MG63 (cell line): ENCODE measurements at regions not wholly inside any gene's neighbourhood (a gene's known extent, or its start where the extent isn't known, plus 50 kb on each side); places are given as distances from the start of the nearest gene placed in this dataset.

ENCODE experiments used
- DNase-seq: peaks from one replicate; pipeline ENCODE4 v3.0.0-alpha.2; 2020
- H3K27me3 ChIP-seq: fragments of 250-450 bp; sonication (Bioruptor Pico); 2 replicates; pipeline ENCODE4 v1.5.1; 2020; ENCODE audit warnings: mild to moderate bottlenecking, moderate library complexity
- H3K36me3 ChIP-seq: fragments of 250-450 bp; sonication (Bioruptor Pico); 2 replicates; pipeline ENCODE4 v1.5.1; 2020; ENCODE audit warnings: mild to moderate bottlenecking, moderate library complexity
- H3K4me3 ChIP-seq: fragments of 250-450 bp; sonication (Bioruptor Pico); 2 replicates; pipeline ENCODE4 v1.5.1; 2020; ENCODE audit warnings: mild to moderate bottlenecking, moderate library complexity
- H3K9me3 ChIP-seq: fragments of 250-450 bp; sonication (Bioruptor Pico); 2 replicates; pipeline ENCODE4 v1.5.1; 2020; ENCODE audit warnings: mild to moderate bottlenecking, moderate library complexity

- no peaks in the 10 kb centered on the region for H3K36me3 ChIP-seq
- H3K9me3 ChIP-seq = no peaks in the 10 kb centered on the region
- no peak for DNase-seq
- H3K27me3 ChIP-seq = no peaks in the 10 kb centered on the region
- H3K4me3 ChIP-seq = no peak overlapping the region
These were observed 246.2 kb downstream of the LRFN2 start for GRCh38 chr6:40340957-40341356.

GRCh38 chr6:40340196-40340595 lies 247.0 kb downstream of the LRFN2 start:
- Histone ChIP-seq H3K4me3 (no peak overlapping the region), H3K36me3 (no peaks in the 10 kb centered on the region), H3K9me3 (no peaks in the 10 kb centered on the region), H3K27me3 (no peaks in the 10 kb centered on the region)
- DNase-seq = no peak

- H3K4me3 ChIP-seq = no peak overlapping the region
- no peaks in the 10 kb centered on the region for H3K9me3 ChIP-seq
- H3K36me3 ChIP-seq = no peaks in the 10 kb centered on the region
- no peak for DNase-seq
- H3K27me3 ChIP-seq = no peaks in the 10 kb centered on the region
These were observed 248.9 kb downstream of the LRFN2 start for GRCh38 chr6:40338306-40338705.

GRCh38 chr6:40336940-40337760 lies 250.0 kb downstream of the LRFN2 start:
- no peaks in the 10 kb centered on the region for H3K36me3 ChIP-seq
- DNase-seq = peak; percentile 12
- H3K4me3 ChIP-seq = no peak overlapping the region
- no peaks in the 10 kb centered on the region for H3K9me3 ChIP-seq
- no peaks in the 10 kb centered on the region for H3K27me3 ChIP-seq

GRCh38 chr6:40336296-40336695 lies 250.9 kb downstream of the LRFN2 start:
- DNase-seq = no peak
- H3K4me3 ChIP-seq = no peak overlapping the region
- no peaks in the 10 kb centered on the region for H3K27me3 ChIP-seq

GRCh38 chr6:40334496-40335270 lies 252.5 kb downstream of the LRFN2 start:
- Histone ChIP-seq H3K36me3 (no peaks in the 10 kb centered on the region), H3K9me3 (no peaks in the 10 kb centered on the region), H3K4me3 (no peak overlapping the region), H3K27me3 (no peaks in the 10 kb centered on the region)
- no peak for DNase-seq

More at GRCh38 chr6:40336296-40336695, 250.9 kb downstream of the LRFN2 start:
- H3K9me3 ChIP-seq = no peaks in the 10 kb centered on the region
- H3K36me3 ChIP-seq = no peaks in the 10 kb centered on the region

GRCh38 chr6:40331545-40331944 lies 255.6 kb downstream of the LRFN2 start:
- no peak for DNase-seq
- H3K4me3 ChIP-seq = no peak overlapping the region
- no peaks in the 10 kb centered on the region for H3K9me3 ChIP-seq
- H3K27me3 ChIP-seq = no peaks in the 10 kb centered on the region
- H3K36me3 ChIP-seq = no peaks in the 10 kb centered on the region

- no peak overlapping the region for H3K4me3 ChIP-seq
- no peaks in the 10 kb centered on the region for H3K9me3 ChIP-seq
- H3K27me3 ChIP-seq = no peaks in the 10 kb centered on the region
- no peak for DNase-seq
- no peaks in the 10 kb centered on the region for H3K36me3 ChIP-seq
These were observed 256.9 kb downstream of the LRFN2 start for GRCh38 chr6:40330301-40330721.

GRCh38 chr6:40328986-40329545 lies 258.1 kb downstream of the LRFN2 start:
- DNase-seq = no peak
- H3K27me3 ChIP-seq = no peaks in the 10 kb centered on the region
- no peaks in the 10 kb centered on the region for H3K36me3 ChIP-seq
- no peak overlapping the region for H3K4me3 ChIP-seq
- H3K9me3 ChIP-seq = no peaks in the 10 kb centered on the region

GRCh38 chr6:40328386-40328985 lies 258.7 kb downstream of the LRFN2 start:
- no peaks in the 10 kb centered on the region for H3K36me3 ChIP-seq
- no peaks in the 10 kb centered on the region for H3K27me3 ChIP-seq
- H3K9me3 ChIP-seq = no peaks in the 10 kb centered on the region
- no peak overlapping the region for H3K4me3 ChIP-seq
- DNase-seq = no peak

GRCh38 chr6:40326714-40327421 lies 260.3 kb downstream of the LRFN2 start:
- H3K9me3 ChIP-seq = no peaks in the 10 kb centered on the region
- H3K4me3 ChIP-seq = no peak overlapping the region
- no peak for DNase-seq
- no peaks in the 10 kb centered on the region for H3K36me3 ChIP-seq
- no peaks in the 10 kb centered on the region for H3K27me3 ChIP-seq

- no peak for DNase-seq
These were observed 261.4 kb downstream of the LRFN2 start for GRCh38 chr6:40325791-40326190.

GRCh38 chr6:40325041-40325440 lies 262.1 kb downstream of the LRFN2 start:
- no peak overlapping the region for H3K4me3 ChIP-seq
- no peaks in the 10 kb centered on the region for H3K9me3 ChIP-seq
- no peaks in the 10 kb centered on the region for H3K27me3 ChIP-seq
- no peak for DNase-seq
- no peaks in the 10 kb centered on the region for H3K36me3 ChIP-seq

More at GRCh38 chr6:40325791-40326190, 261.4 kb downstream of the LRFN2 start:
- no peak overlapping the region for H3K4me3 ChIP-seq
- H3K27me3 ChIP-seq = no peaks in the 10 kb centered on the region
- H3K9me3 ChIP-seq = no peaks in the 10 kb centered on the region
- no peaks in the 10 kb centered on the region for H3K36me3 ChIP-seq

GRCh38 chr6:40323881-40324634 lies 263.1 kb downstream of the LRFN2 start:
- no peaks in the 10 kb centered on the region for H3K36me3 ChIP-seq
- no peaks in the 10 kb centered on the region for H3K9me3 ChIP-seq
- DNase-seq = no peak
- no peaks in the 10 kb centered on the region for H3K27me3 ChIP-seq
- H3K4me3 ChIP-seq = no peak overlapping the region

- Histone ChIP-seq H3K9me3 (no peaks in the 10 kb centered on the region), H3K27me3 (no peaks in the 10 kb centered on the region), H3K4me3 (no peak overlapping the region), H3K36me3 (no peaks in the 10 kb centered on the region)
- no peak for DNase-seq
These were observed 264.8 kb downstream of the LRFN2 start for GRCh38 chr6:40322336-40322735.

- no peaks in the 10 kb centered on the region for H3K27me3 ChIP-seq
- no peak overlapping the region for H3K4me3 ChIP-seq
- no peaks in the 10 kb centered on the region for H3K36me3 ChIP-seq
- no peaks in the 10 kb centered on the region for H3K9me3 ChIP-seq
- DNase-seq = no peak
These were observed 265.5 kb downstream of the LRFN2 start for GRCh38 chr6:40321616-40322015.
